Effector CD4-positive, alpha-beta T cell (primary cell): ENCODE measurements at regions not wholly inside any gene's neighbourhood (a gene's known extent, or its start where the extent isn't known, plus 50 kb on each side); places are given as distances from the start of the nearest gene placed in this dataset.

Experiments
- DNase-seq: peaks from one replicate; pipeline ENCODE4 v3.0.0-alpha.2; 2020

DNA sequence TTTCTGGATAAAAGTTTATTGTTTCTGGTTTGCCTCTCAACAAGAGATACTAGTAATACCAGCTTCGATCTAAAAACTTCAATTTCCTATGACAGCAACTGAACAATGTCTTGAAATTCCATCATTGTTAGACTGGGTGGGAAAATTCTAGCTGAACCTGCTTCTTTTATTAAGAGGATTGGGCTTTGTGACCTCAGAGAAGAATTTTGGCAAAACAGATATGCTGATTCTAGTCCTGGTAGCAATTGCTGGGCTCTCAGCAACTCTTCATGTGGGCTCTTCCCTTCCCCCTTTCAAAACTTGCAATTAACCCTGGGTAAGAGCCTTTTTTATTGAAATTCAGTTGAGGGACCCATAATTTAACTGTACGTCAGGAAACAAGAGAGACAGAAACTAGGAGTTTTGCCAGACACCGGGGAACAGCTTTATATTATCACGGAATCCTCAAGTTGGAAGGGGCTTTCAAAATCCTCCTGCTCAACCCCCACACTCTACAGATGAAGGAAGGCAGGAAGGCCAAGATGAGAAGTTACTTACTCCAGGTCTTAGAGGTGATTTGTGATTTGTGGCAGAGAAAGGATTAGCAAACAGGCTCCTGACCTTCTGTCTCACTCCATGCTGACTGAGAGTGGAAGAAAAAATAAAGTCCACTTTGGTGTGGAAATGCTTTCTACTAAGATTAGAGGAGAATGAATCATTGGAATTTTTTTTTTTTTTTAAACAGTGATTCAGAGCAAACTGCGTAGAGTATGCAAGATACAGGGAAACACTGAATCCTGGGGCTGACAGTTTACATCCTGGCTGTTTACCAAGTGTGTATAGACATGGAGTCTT lies 239.0 kb upstream of the ATP2B1 start:
- DNase-seq: no peak

DNA sequence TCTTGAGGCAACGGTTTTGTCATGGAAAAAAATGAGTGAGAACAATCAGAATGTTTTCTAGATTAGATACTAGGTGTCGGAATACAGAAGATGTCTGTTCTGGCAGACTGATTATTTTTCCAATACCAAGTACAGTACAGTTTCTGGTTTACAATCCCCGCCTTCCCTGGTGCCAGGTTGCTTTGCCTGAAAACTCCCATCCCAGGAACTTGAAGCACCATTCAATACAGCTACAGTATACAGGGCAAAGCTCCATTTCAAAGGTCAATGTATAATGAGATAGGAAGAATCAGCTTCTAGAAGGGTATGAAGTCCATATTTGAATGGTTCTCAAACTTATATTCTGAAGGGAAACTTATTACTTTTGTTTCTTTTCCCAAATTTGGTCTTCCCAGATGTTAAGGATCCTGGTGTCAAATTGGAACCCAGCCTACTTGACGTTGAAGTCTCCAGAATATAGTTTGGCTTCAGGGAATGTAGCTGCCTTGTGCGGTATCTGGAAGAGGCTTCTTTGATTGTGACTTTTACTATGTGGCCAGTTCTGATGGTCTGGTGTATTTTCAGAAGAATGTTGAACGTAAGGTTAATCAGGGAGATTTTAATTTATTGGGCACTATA lies 238.0 kb upstream of the ATP2B1 start:
- no peak for DNase-seq

DNA sequence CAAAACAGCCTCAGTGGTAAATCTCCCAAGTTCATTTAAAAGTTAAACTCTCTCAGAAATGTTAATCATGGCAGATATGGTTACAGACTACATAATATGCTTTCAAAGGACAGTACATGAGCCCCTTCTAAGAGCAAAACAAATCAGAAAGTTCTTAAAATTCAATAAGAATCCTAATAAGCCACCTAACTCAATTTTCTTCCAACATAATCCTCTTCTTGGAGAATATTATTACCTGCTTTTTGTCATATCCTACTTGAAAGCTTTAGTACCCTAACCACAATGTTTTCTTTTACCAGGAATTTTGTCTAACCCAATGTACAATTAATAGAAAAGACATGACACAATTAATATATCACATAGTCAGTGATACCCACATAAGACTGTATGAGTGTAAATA lies 236.5 kb upstream of the ATP2B1 start:
- no peak for DNase-seq

DNA sequence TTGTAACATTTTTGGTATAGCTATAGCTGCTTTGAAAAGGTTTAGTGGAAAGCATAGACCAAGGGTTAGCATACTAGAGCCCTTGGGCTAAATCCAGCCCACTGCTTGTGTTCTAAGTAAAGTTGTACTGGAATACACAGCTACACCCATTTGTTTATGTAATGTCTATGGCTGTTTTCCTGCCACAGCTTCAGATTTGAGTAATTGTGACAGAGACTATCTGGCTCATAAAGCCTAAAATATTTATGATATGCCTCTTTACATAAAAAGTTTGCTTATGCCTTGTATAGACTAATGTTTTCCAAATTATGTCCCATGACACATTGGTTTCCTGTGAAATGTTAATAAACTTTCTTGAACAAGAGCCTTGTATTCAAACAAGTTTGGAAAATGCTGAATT lies 234.8 kb upstream of the ATP2B1 start:
- DNase-seq: no peak

DNA sequence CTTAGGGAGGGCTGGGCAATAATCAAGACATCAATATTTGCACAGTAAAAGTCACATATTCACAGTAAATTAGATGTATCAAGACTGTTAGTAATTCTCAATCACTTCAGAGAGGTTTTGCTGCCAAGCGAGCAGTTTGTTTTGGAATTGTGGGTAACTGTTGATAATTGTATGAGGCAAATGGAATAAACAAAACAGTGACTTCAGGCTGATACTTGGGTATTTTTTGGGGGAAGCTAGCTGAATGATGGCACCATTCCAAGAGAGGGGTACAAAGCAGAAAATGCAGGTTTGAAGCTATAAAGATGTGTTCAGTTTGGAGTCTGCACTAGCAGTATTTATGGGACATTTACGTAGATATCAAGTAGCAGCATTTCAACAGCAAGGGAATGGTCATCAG lies 232.8 kb upstream of the ATP2B1 start:
- DNase-seq: no peak

DNA sequence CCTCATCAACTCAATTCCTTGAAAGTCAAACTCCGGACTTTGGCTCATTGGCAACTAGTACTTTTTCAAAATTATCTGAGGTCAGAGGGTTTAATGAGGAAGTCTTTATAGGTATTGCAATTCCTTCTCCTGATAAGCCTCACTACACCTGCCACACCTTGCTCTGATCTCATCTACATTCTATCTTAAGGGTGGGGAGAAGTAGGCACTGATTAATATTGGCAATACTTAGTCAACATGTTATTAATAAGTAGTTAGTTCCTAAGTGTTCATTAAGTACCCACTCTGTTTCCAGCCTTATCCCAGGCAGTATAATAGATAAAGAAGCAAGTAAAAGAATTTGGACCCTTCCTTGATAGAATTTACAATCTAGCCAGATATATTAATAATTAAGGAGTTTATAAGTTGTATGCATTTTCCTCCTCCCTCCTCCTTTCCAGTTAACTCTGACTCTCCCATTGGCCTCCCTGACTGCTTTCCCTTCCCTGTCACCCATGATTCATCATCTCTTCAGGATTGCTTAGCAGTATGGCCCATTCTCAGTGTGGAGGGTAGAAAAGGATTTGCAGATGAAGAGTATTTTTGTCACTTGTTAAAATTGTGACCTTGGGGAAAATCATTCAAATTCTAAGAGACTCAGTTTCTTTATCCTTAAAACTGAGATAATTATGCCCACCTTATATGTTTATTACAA lies 231.0 kb upstream of the ATP2B1 start:
- no peak for DNase-seq

DNA sequence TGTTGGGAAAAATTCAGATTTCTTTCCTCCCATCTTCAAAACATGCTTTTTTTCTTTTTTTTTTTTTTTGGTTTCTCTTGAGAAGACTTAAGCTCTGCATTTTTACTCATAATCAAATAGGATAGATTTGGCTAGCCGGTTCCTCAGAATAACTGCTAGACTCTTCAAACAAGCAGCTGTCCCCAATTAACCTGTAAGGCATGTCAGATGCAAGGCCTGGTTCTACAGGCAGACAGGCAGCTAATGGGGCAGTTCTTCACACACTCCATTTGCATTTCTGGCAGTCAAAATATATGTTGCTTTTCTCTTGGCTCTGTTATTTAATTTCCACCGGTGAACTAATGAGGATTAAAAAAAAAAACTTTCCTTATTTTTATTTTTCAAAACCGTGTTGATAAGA lies 228.0 kb upstream of the ATP2B1 start:
- no peak for DNase-seq

DNA sequence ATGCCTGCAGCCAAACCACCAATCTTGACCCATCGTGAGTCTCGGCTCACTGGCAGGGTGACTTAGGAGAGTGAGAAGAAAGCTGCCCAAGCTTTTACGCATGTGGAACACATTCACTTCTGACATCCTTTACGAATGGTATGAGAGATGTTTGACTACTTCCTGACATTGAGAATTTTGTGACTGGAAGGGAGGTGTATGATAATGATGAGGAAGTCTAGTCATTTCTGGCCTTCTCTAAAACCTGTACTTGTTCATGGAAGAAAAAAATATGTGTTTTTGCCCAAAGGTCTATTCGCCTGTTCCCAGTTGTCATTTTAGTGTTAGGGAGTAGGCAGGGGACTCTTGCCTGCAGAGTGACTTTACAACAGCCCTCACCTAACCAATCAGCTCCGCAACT lies 227.2 kb upstream of the ATP2B1 start:
- no peak for DNase-seq

DNA sequence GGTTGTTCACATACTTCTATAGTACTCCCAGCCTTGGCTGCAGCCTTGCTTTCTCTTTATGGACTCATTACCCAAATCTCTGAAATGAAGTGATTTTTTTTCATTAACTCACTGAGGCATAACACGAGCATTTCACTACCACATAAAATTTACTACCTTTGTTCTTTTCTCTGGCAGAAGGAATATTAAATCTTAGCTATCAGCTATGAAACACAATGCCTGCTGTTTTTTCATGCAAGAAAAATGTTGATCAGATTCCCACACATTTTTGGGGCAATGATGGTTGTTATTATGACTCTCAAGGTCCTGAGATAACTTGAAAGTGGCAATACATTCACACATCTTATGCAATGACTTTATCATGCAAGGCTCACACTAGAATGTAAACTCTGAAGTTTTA lies 225.3 kb upstream of the ATP2B1 start:
- DNase-seq: no peak

DNA sequence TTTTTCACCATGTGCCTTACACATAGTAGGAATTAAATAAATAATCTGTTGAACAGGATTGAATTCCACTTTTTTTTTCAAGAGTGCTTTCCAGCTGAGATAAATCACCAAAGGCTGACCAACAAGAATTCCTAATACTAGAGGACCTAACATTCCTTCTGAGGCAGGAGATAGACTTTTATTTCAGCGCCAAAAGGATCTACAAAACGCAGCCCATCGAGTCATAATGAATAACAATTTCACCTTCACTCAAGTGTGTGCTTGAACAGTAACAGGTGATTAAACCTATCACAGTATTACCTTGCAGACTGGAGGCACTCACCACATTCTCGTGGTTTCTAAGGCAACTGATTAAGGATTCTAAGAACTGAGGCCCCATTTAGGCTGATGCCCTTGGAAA lies 224.3 kb upstream of the ATP2B1 start:
- DNase-seq: no peak

DNA sequence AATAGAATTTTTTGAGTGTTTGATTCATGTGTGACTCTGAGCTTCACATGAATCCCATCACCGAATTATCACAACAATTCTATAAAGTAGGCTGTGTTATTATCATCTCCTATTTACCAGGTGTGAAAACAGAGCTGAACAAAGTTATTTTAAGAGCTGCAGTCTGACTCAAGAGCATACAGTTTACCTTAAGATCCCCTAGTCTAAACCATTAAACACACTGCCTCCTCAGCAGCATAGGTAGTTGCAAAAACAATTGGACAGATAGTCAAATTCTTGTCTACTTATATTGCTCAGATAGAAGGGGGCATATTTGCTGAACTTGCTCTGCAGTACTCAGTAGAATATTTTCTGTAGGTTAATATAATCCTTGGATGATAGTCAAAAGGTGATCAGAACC lies 219.8 kb upstream of the ATP2B1 start:
- no peak for DNase-seq

DNA sequence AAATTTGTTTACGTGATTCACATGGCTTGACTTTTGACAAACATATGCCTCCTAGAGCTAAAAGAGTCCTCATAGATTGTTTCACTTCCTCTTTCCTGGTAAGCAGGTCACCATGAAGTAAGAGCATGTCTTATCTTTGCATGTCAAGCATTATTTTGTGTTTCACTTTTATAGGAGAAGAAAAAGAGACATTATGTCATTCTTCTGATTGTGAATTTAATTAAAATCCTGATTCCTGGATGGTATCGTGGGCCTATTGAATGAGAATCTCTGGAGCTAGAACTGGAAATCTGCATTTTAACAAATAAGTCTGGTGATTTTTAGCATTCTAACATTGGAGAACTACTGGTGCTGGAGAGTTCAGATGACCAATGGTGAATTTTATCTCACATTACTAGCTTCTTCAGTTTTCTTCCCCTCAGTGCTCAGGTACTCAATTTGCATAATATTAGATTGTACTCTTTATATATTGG lies 218.6 kb upstream of the ATP2B1 start:
- DNase-seq: no peak

DNA sequence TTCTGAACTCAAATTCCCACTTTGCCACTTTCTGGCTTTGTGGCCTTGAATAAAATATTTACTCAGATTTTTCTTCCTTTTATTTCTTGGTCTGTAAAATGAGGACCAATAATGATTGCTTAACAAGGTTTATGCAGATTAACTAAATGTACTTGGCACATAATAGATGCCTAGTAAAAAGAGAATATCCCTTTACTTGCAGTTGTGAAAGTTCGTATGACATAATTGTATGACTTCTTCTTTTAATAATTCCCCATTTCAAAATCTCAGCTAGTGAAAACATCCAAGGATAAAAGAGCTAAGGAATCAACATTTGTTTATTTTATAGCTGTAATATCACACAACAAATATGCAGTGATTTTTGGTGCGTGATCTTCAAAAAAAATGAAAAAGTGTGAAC lies 215.6 kb upstream of the ATP2B1 start:
- no peak for DNase-seq

DNA sequence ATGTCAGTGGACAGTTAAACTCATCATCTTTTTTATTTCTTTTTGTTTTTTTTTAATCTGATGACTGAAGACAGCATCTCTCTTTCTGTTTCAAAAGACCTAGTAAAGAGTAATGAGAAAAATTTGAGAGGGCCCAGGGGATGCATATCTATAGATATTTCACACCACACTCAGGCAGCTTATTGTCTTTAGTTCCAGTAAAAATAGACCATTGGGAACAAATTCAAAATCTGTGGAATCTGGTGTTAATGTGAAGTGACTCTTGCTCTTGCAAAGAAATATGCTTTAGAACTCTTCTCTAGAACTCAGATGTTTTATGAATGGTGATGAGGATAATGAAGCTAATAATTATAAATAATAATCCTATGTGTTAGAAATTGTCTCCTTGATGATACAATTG lies 214.5 kb upstream of the ATP2B1 start:
- no peak for DNase-seq

DNA sequence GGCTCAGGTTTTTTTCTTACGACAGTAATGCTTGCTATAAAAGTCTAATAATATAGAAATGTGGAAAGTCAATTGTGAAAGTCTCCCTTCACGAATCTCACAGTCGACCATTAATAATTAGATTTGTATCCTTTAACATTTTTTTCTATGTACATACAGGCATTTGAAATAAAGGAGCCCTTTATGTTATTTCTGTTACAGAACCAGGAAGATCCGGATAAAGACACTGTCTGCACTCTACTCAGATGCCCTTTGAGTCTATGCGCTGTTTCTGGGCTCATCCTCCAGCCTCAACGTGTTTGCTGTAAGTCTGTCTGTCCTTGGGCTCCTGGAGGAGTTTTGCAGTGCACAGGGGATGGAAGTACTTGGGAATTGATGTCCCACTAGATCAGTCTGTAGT lies 212.2 kb upstream of the ATP2B1 start:
- no peak for DNase-seq

DNA sequence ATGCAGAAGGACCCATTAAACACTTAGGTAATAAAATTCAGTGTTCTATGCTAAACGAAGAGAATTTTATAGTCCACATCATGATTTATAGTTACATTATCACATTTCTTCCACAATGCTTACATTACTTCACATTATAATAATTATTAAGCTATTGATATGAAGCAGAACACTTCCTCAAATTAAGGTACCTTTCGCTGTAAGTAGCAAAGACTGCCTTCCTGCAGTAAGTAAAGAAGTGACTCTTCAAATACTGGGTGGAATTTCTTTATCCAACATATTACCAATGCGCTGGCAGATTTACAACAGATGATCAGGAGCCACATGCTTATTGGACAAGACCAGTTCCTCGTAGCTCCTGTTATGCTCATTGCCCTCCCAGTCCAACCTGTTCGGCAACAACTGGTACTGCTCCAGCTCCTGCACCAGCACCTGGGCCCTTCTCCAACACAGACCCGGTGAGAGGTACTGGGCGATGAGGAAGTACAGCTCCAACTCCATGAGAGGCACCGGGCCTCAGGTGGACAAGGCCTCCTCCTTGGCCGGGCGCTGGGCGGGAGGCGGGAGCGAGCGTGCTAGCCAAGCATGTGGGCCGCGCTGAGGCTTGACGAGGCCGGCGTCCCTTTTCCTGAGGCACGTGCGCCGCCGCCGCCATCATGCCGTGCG lies 210.7 kb upstream of the ATP2B1 start:
- no peak for DNase-seq

DNA sequence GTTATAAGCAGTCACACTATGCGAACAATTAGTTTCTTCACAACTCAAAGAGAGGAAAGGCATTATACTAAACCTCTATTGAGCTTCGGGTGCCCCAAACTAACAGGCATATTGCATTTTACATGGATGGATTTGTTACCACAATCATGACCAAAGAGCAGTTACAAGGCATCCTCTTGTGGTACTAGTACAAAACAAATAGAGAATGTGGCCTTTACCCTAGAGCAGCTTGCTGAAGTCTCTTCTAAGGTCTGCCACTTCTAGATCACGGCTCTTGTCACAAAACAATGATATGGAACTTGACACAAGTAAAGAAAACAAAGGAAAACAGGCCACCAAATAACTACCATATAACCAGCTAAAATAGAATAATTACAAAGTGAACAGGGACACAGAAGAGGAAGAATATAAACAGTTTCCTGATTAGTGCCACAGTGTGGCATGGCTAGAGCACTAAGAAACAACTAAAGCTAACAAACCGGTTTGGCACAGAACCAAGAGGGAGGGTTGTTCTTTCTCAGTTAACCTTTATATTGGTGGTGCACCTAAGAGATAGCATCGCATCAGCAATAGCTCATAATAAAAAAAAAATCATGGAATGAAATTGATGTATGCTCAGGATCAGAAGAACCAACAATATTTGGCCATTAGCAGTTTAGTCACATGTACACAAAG lies 209.7 kb upstream of the ATP2B1 start:
- no peak for DNase-seq

DNA sequence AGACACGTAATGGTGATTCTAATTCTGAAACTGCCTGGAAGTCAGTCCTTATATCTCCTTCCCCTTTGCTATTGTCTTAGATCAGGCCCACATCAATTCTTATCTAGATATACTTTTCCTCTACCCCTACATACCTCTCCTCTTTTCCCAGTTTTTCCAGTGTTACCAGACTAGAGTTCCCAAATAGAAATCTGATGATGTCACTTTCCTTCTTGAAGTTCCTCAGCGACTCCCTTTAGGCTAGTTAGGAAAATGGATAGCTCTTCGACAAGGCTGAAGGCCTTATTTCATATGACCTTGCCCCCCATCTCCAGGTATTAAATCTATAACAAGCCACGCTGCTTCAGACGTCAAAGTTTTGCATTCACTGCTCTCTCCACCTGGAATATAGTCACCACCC lies 201.1 kb upstream of the ATP2B1 start:
- no peak for DNase-seq

DNA sequence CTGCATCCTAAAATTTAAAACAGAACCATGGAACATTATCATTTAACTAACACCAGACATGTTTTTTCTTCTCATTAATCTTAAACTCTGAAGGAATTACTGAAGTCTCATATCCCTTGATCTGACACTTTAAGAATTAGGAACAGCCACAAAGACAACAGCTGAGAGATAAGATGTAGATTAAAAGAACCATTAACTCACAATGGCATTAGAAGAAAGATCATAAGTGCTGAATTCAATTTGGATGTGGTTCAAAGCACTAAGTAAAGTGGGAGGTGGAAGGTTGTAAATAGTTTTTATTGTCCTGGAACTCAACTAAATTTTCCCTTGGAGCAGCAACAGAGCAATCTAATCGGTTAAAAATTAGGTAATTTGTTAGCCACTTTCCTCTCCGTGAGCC lies 199.0 kb upstream of the ATP2B1 start:
- no peak for DNase-seq

DNA sequence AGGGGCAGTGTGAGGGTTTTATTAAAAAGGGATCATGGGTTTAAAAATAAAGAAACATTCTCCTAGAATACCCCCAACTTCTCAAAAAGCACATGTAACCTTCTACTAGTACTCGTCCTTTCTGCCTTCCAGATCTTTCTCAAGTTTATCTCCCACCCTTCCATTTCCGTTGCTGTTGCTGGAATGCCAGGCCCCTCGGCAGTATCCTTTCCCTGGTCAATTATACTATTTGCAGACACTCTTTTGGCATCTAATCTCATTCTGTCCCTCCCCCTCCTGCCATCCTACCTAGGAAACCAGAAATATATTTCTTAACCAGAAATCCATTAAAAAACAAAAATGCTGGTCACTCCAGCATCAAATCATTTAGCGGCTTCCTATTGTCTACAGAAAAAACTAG lies 198.2 kb upstream of the ATP2B1 start:
- DNase-seq: no peak

DNA sequence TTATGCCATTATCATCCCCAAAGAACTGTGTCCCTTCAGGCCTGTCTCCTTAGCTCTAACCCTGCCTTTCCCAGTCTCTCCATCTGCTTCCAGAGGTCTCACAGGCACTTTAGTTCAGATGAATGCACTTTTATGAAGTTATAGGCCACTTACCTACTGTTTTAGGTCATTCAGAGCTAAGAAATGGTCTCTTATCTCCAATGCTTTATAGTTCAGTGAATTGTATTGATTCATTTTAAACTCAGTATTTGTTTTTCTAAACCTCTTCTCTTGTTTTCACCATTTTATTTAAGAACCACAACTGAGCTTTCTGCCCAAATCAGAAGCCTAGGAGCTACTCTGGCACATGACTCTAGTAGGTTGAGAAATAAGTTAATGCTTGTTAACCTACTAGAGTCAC lies 197.5 kb upstream of the ATP2B1 start:
- DNase-seq: no peak

DNA sequence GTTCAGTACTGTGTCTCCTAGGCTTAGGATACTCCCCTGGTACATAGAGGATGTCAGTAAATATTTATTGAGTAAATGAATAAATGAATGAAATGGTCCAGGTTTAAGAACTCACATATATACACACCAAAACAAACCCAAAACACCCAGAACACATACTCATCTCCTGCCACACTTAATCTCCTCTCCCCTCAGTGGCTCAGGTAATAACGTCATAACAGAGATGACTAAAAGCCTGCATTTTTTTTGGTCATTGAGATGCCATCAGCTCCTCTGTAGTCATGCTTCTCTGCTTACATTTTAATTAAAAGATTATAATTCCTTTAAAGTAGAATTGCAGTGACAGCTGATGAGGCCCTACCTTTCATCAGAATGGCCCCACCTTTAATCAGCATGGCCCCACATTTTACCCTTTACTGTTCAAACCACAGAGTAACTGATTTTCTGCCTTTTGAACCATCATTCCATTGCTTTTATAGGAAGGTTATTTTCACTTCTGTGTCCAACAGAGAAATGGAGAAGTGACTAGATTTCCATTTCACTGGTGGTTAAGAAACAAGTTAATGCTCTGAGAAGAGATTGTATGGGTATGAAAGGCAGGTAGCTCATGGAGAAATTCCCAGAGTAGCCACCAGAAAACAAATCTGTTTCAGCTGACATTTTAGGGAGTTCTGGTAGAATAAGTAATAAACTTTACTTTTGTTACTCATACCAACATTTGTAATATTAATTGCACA lies 193.4 kb upstream of the ATP2B1 start:
- no peak for DNase-seq
